ENCODE measurements at regions not wholly inside any gene's neighbourhood (a gene's known extent, or its start where the extent isn't known, plus 50 kb on each side); places are given as distances from the start of the nearest gene placed in this dataset.

- DNase-seq: peak in 1 of 2 donors; percentile 28
Observed at GRCh38 chr17:83144421-83145357, 65.3 kb downstream of the METRNL start.

GRCh38 chr17:83145358-83145738, 65.9 kb downstream of the METRNL start:
- DNase-seq: no peak

GRCh38 chr17:83145831-83146230, 66.4 kb downstream of the METRNL start:
- DNase-seq: no peak

GRCh38 chr17:83146347-83146746, 66.9 kb downstream of the METRNL start:
- DNase-seq: no peak

- no peak for DNase-seq
Observed at GRCh38 chr17:83147280-83147679, 67.9 kb downstream of the METRNL start.

- no peak for DNase-seq
Observed at GRCh38 chr17:83148317-83149028, 69.1 kb downstream of the METRNL start.

- no peak for DNase-seq
Observed at GRCh38 chr17:83149029-83149725, 69.8 kb downstream of the METRNL start.

- no peak for DNase-seq
Observed at GRCh38 chr17:83149761-83150251, 70.4 kb downstream of the METRNL start.

- DNase-seq: no peak
Observed at GRCh38 chr17:83150369-83151055, 71.1 kb downstream of the METRNL start.

- DNase-seq: no peak
Observed at GRCh38 chr17:83151056-83151441, 71.6 kb downstream of the METRNL start.

GRCh38 chr17:83151442-83152226, 72.2 kb downstream of the METRNL start:
- DNase-seq: no peak

- DNase-seq: no peak
Observed at GRCh38 chr17:83152227-83152744, 72.9 kb downstream of the METRNL start.

GRCh38 chr17:83152745-83153611, 73.6 kb downstream of the METRNL start:
- DNase-seq: peak; percentile 7 to 30

- no peak for DNase-seq
Observed at GRCh38 chr17:83153681-83154310, 74.4 kb downstream of the METRNL start.

GRCh38 chr17:83154311-83155127, 75.1 kb downstream of the METRNL start:
- no peak for DNase-seq

GRCh38 chr17:83155128-83156121, 76.0 kb downstream of the METRNL start:
- DNase-seq: peak; percentile 43 to 96

- no peak for DNase-seq
Observed at GRCh38 chr17:83156408-83156807, 77.0 kb downstream of the METRNL start.
